GM12891 (cell line): ENCODE measurements at regions not wholly inside any gene's neighbourhood (a gene's known extent, or its start where the extent isn't known, plus 50 kb on each side); places are given as distances from the start of the nearest gene placed in this dataset.
"Not testable (repeated sequence)": the region's sequence is repeated elsewhere in the genome, so short reads cannot be mapped to it uniquely, and the experiment has no call there.

ENCODE experiments used
- DNase-seq: peaks from one replicate; pipeline ENCODE4 v3.0.0; 2011; ENCODE audit warnings: low spot score; ENCODE audit not compliant: insufficient read length
- FAIRE-seq: peaks from 2 replicates; lab custom pipeline; 2011; peaks lifted over from hg19 to GRCh38; lab: Jason Lieb, UNC
- PAX5 ChIP-seq: IDR thresholded peaks from 2 replicates; pipeline ENCODE4 v1.6.1; 2011; ENCODE audit warnings: low read length, moderate library complexity, mild to moderate bottlenecking; ENCODE audit not compliant: insufficient read depth, severe bottlenecking
- POLR2A ChIP-seq: IDR thresholded peaks from 2 replicates; pipeline ENCODE4 v1.6.1; 2011; ENCODE audit warnings: low read depth, low read length, control low read depth
- POLR2AphosphoS5 ChIP-seq: IDR thresholded peaks from 2 replicates; pipeline ENCODE4 v1.6.1; 2011; ENCODE audit warnings: low read depth, low read length, control low read depth
- POU2F2 ChIP-seq: IDR thresholded peaks from 2 replicates; pipeline ENCODE4 v1.6.1; 2011; ENCODE audit warnings: low read depth, mild to moderate bottlenecking, control low read depth, low read length, moderate library complexity
- SPI1 ChIP-seq: IDR thresholded peaks from 2 replicates; pipeline ENCODE4 v1.6.1; 2011; ENCODE audit warnings: low read depth, low read length, control low read depth
- TAF1 ChIP-seq: IDR thresholded peaks from 2 replicates; pipeline ENCODE4 v1.6.1; 2011; ENCODE audit warnings: low read depth, low read length, control low read depth

GRCh38 chr10:8315619-8316021 lies 261.1 kb downstream of the GATA3 start:
- no peak for FAIRE-seq
- DNase-seq, result no peak
- TF ChIP-seq TAF1 (no peak), PAX5 (no peak), POU2F2 (no peak), POLR2A (no peak), POLR2AphosphoS5 (no peak), SPI1 (no peak)

GRCh38 chr10:8316284-8316683 lies 261.8 kb downstream of the GATA3 start:
- no peak for FAIRE-seq
- TF ChIP-seq POLR2A, result no peak
- TF ChIP-seq POLR2AphosphoS5, result no peak
- TF ChIP-seq POU2F2, result no peak
- no peak for TF ChIP-seq TAF1
- TF ChIP-seq SPI1, result no peak
- TF ChIP-seq PAX5, result no peak
- DNase-seq, result no peak

- FAIRE-seq, DNase-seq: not testable (repeated sequence)
These were observed 263.9 kb downstream of the GATA3 start for GRCh38 chr10:8318429-8318828.

GRCh38 chr10:8318956-8319355 lies 264.5 kb downstream of the GATA3 start:
- DNase-seq (no peak), FAIRE-seq (no peak)
- TF ChIP-seq PAX5, result no peak
- no peak for TF ChIP-seq POLR2AphosphoS5
- no peak for TF ChIP-seq POU2F2
- TF ChIP-seq SPI1, result no peak
- TF ChIP-seq TAF1, result no peak
- no peak for TF ChIP-seq POLR2A

GRCh38 chr10:8319704-8320103 lies 265.2 kb downstream of the GATA3 start:
- no peak for TF ChIP-seq POLR2A
- no peak for TF ChIP-seq POU2F2
- no peak for TF ChIP-seq SPI1
- no peak for TF ChIP-seq TAF1
- no peak for TF ChIP-seq PAX5
- no peak for TF ChIP-seq POLR2AphosphoS5
- FAIRE-seq, result no peak
- DNase-seq, result no peak

- no peak for TF ChIP-seq POU2F2
- TF ChIP-seq SPI1, result no peak
- no peak for TF ChIP-seq POLR2A
- TF ChIP-seq TAF1, result no peak
- TF ChIP-seq PAX5, result no peak
- TF ChIP-seq POLR2AphosphoS5, result no peak
- DNase-seq (no peak), FAIRE-seq (no peak)
These were observed 267.5 kb downstream of the GATA3 start for GRCh38 chr10:8321990-8322389.

GRCh38 chr10:8323428-8324054 lies 269.1 kb downstream of the GATA3 start:
- TF ChIP-seq POU2F2 (no peak), PAX5 (no peak), POLR2AphosphoS5 (no peak), POLR2A (no peak)
- DNase-seq (no peak), FAIRE-seq (no peak)

- FAIRE-seq (no peak), DNase-seq (no peak)
- TF ChIP-seq PAX5 (no peak), SPI1 (no peak), POLR2A (no peak), TAF1 (no peak), POLR2AphosphoS5 (no peak), POU2F2 (no peak)
These were observed 270.8 kb downstream of the GATA3 start for GRCh38 chr10:8325024-8325980.

- DNase-seq (no peak), FAIRE-seq (no peak)
- TF ChIP-seq POLR2A, result no peak
- no peak for TF ChIP-seq POU2F2
- TF ChIP-seq PAX5, result no peak
- no peak for TF ChIP-seq SPI1
- TF ChIP-seq POLR2AphosphoS5, result no peak
- TF ChIP-seq TAF1, result no peak
These were observed 272.1 kb downstream of the GATA3 start for GRCh38 chr10:8326396-8327139.
